Heart left ventricle (tissue), 13 donors: ENCODE measurements at regions not wholly inside any gene's neighbourhood (a gene's known extent, or its start where the extent isn't known, plus 50 kb on each side); places are given as distances from the start of the nearest gene placed in this dataset.

Experiments
- POLR2A ChIP-seq, 2 donors: fragments of 450-650 bp; IDR thresholded peaks; one replicate each; pipeline ENCODE4 v1.6.1; 2017; ENCODE audit warnings: antibody characterized with exemption in 2 of 2, mild to moderate bottlenecking in 2 of 2, moderate library complexity in 2 of 2
- TF ChIP-seq, protein P1 (sequence below), 12 donors: fragments of 200-600 bp; sonication (generic) in 4 of 12; IDR thresholded peaks; one replicate each; pipeline versions ENCODE4 v1.5.0 to v1.8.0; 2018 to 2022; ENCODE audit warnings: antibody characterized with exemption in 12 of 12, mild to moderate bottlenecking in 5 of 12
- donor health status: ischemic (EF 13 %, LVEDD 7.1; RV severe dilation, severe dysfunction).
- donor health status: DM: no; HTN: yes; CAD: no.
- donor health status: DM: no; HTN: no; CAD: no.
- donor health status: ischemic (EF 25% LVEDD 6.9; RV normal size, moderate dysfunction).
- donor health status: ischemic (EF 25% LVEDD 5.7; RV mildly dilated, moderate dysfunction).
- donor health status: ischemic (EF 35%, LVEDD 5.7; RV mildly dilated, moderate dysfunction).
- donor health status: nonischemic (EF 11% LVEDD 7.7; RV severe dilation, severe dysfunction).
- donor health status: DM: yes; HTN: yes; CAD: no.
- donor health status: PGD.
- donor health status: ischemic (EF 29% LVEDD 5.4; RV normal size, mild dysfunction).
- donor health status: nonischemic (EF 23%, LVEDD 6.1; RV moderate dilation, normal function).

DNA sequence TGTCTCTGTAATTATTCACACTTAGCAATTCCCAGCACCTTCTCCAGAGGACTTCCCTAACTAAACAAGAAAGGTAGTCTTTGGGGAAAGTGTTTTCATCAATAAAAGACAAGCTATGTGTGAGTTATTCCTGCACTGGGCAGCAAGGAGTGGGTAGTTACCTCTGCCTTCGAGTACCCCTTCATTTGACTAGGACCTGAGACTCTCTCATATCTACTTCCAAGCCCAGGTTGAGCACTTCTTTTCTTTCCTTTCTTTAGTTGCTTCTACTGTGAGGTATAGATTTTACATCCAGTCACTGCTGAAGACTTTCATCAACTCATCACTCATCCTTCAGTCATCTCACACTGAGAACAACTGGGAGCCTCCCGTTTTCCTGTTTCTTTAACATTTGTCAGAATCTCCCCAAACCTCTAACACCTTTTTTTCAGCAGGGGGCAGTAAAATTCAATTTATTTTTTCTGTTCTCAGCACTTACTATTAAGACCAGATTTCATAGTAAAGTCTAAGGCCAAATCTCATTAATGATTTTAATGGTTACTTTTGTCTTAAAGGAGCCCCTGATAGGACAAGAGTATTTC is 80.1 kb upstream of the PRSS1 start:
- no peak for TF ChIP-seq POLR2A (IDR thresholded peaks at IDR 0.05)
- TF ChIP-seq, protein P1, sequence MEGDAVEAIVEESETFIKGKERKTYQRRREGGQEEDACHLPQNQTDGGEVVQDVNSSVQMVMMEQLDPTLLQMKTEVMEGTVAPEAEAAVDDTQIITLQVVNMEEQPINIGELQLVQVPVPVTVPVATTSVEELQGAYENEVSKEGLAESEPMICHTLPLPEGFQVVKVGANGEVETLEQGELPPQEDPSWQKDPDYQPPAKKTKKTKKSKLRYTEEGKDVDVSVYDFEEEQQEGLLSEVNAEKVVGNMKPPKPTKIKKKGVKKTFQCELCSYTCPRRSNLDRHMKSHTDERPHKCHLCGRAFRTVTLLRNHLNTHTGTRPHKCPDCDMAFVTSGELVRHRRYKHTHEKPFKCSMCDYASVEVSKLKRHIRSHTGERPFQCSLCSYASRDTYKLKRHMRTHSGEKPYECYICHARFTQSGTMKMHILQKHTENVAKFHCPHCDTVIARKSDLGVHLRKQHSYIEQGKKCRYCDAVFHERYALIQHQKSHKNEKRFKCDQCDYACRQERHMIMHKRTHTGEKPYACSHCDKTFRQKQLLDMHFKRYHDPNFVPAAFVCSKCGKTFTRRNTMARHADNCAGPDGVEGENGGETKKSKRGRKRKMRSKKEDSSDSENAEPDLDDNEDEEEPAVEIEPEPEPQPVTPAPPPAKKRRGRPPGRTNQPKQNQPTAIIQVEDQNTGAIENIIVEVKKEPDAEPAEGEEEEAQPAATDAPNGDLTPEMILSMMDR (IDR thresholded peaks at IDR 0.05) = peak in 8 of 12 donors; percentile 25 to 44 (median 37)
